Coronary artery (tissue), 2 donors: ENCODE measurements at regions not wholly inside any gene's neighbourhood (a gene's known extent, or its start where the extent isn't known, plus 50 kb on each side); places are given as distances from the start of the nearest gene placed in this dataset.

Experiments
- DNase-seq: peaks from one replicate; pipeline ENCODE4 v3.0.0-alpha.2; 2017; ENCODE audit warnings: low spot score
- H3K27ac ChIP-seq, 2 donors: fragments of 200-600 bp; sonication (generic); one replicate each; pipeline ENCODE4 v1.5.1; 2016 to 2019
- H3K4me3 ChIP-seq: fragments of 200-600 bp; sonication (generic); 2 replicates; pipeline ENCODE4 v1.5.1; 2016; ENCODE audit warnings: mild to moderate bottlenecking, moderate library complexity
- TF ChIP-seq, protein P1 (sequence below): fragments of 200-600 bp; sonication (generic); IDR thresholded peaks from one replicate; pipeline ENCODE4 v1.5.1; 2019; ENCODE audit warnings: antibody characterized with exemption

GRCh38 chr11:127369356-127369755 lies 368.8 kb upstream of the KIRREL3 start:
- Histone ChIP-seq H3K4me3 (no peak overlapping the region), H3K27ac (no peak overlapping the region)
- DNase-seq: no peak
- TF ChIP-seq, protein P1, sequence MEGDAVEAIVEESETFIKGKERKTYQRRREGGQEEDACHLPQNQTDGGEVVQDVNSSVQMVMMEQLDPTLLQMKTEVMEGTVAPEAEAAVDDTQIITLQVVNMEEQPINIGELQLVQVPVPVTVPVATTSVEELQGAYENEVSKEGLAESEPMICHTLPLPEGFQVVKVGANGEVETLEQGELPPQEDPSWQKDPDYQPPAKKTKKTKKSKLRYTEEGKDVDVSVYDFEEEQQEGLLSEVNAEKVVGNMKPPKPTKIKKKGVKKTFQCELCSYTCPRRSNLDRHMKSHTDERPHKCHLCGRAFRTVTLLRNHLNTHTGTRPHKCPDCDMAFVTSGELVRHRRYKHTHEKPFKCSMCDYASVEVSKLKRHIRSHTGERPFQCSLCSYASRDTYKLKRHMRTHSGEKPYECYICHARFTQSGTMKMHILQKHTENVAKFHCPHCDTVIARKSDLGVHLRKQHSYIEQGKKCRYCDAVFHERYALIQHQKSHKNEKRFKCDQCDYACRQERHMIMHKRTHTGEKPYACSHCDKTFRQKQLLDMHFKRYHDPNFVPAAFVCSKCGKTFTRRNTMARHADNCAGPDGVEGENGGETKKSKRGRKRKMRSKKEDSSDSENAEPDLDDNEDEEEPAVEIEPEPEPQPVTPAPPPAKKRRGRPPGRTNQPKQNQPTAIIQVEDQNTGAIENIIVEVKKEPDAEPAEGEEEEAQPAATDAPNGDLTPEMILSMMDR: no peak

DNA sequence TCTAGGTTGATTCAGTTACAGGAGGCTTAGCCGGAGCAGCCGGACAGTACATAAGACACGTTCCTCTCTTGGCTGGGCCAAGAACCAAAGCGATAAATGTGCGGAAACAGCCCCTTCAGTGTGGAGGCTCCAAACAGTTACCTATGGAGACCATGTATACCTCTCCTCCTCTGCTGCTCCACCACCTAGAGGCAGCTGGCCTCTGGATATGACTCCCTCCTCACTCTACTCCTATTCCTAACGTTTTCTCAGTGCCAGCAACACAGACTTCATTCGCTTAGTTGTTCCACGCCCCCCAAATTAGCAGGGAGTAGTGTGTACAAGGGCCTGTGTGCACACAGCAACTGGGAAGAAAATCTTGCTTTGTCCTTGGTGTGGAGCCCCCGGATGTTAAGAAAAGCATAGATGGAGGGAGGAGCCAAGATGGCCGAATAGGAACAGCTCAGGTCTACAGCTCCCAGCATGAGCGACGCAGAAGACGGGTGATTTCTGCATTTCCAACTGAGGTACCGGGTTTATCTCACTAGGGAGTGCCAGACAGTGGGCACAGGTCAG lies 362.3 kb upstream of the KIRREL3 start:
- TF ChIP-seq, protein P1: no peak
- no peak overlapping the region for H3K4me3 ChIP-seq
- H3K27ac ChIP-seq: no peak overlapping the region
- DNase-seq: no peak

GRCh38 chr11:127358160-127358559 lies 357.6 kb upstream of the KIRREL3 start:
- H3K4me3 ChIP-seq: no peak overlapping the region
- no peak for DNase-seq
- no peak overlapping the region for H3K27ac ChIP-seq
- TF ChIP-seq, protein P1: no peak

GRCh38 chr11:127350476-127350875 lies 349.9 kb upstream of the KIRREL3 start:
- TF ChIP-seq, protein P1: no peak
- H3K27ac ChIP-seq: no peak overlapping the region
- no peak overlapping the region for H3K4me3 ChIP-seq
- no peak for DNase-seq

GRCh38 chr11:127345819-127346459 lies 345.4 kb upstream of the KIRREL3 start:
- DNase-seq: no peak
- no peak overlapping the region for H3K27ac ChIP-seq
- TF ChIP-seq, protein P1: no peak
- H3K4me3 ChIP-seq: no peak overlapping the region

- Histone ChIP-seq H3K27ac (no peak overlapping the region), H3K4me3 (no peak overlapping the region)
- DNase-seq: no peak
- TF ChIP-seq, protein P1: no peak
Observed at GRCh38 chr11:127340438-127340837, 339.9 kb upstream of the KIRREL3 start.

DNA sequence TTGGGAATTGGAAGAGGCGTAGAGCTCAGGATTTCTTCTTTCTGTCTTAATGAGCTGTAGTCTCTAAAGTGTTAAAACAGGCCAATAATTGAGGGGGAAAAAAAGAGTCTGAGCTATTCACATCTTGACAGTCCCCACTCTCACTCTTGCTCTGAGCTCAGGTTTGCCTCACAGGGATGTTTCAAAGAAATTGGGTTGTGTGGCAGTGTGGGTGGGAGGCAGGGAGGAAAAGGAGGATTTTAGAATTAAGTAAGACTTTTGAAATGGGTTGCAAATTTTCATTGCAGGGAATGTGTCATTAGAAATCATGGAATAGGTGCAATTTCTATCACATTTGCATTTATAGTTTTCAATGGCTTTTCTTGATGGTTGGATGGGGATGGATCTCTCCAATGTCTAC lies 338.8 kb upstream of the KIRREL3 start:
- Histone ChIP-seq H3K27ac (no peak overlapping the region), H3K4me3 (no peak overlapping the region)
- TF ChIP-seq, protein P1: no peak
- no peak for DNase-seq
